Neural progenitor cell (in vitro differentiated cells): ENCODE measurements at regions not wholly inside any gene's neighbourhood (a gene's known extent, or its start where the extent isn't known, plus 50 kb on each side); places are given as distances from the start of the nearest gene placed in this dataset.
A peak's percentile ranks its signal among the peaks of the same experiment; 100 is the strongest.

Source experiments
- DNase-seq: peaks from one replicate; pipeline ENCODE4 v3.0.0-alpha.2; 2016; ENCODE audit warnings: low spot score
- H2AFZ ChIP-seq: fragments of 200-600 bp; sonication (generic); replicated peaks from 2 replicates; pipeline ENCODE4 v1.6.1; 2016; ENCODE audit warnings: antibody characterized with exemption
- H3F3A ChIP-seq: fragments of 200-600 bp; sonication (generic); 2 replicates; pipeline ENCODE4 v1.6.1; 2016; ENCODE audit warnings: antibody characterized with exemption, low read depth
- H3K27ac ChIP-seq: fragments of 200-600 bp; sonication (generic); 2 replicates; pipeline ENCODE4 v1.5.1; 2016; ENCODE audit warnings: mild to moderate bottlenecking
- H3K27me3 ChIP-seq: fragments of 200-600 bp; sonication (generic); 2 replicates; pipeline ENCODE4 v1.6.1; 2016; ENCODE audit warnings: mild to moderate bottlenecking, moderate library complexity
- H3K36me3 ChIP-seq: fragments of 200-600 bp; sonication (generic); 2 replicates; pipeline ENCODE4 v1.5.1; 2016
- H3K4me1 ChIP-seq: fragments of 200-600 bp; sonication (generic); 2 replicates; pipeline ENCODE4 v1.6.1; 2016; ENCODE audit warnings: mixed run types
- H3K4me2 ChIP-seq: fragments of 200-600 bp; sonication (generic); 2 replicates; pipeline ENCODE4 v1.6.1; 2016
- H3K4me3 ChIP-seq: fragments of 200-600 bp; sonication (generic); 2 replicates; pipeline ENCODE4 v1.5.1; 2016
- H3K79me2 ChIP-seq: fragments of 200-600 bp; sonication (generic); 2 replicates; pipeline ENCODE4 v1.6.1; 2016; ENCODE audit warnings: low read depth
- H3K9ac ChIP-seq: fragments of 200-600 bp; sonication (generic); 2 replicates; pipeline ENCODE4 v1.6.1; 2016
- H3K9me3 ChIP-seq: fragments of 200-600 bp; sonication (generic); 2 replicates; pipeline ENCODE4 v1.5.1; 2016; ENCODE audit warnings: low read depth
- H4K20me1 ChIP-seq: fragments of 200-600 bp; sonication (generic); 2 replicates; pipeline ENCODE4 v1.6.1; 2016; ENCODE audit warnings: low read depth
- H3K27ac Mint-ChIP-seq: 3 replicates; pipeline ENCODE4 v1.8.0; 2021; ENCODE audit warnings: mixed read lengths
- H3K27me3 Mint-ChIP-seq: 2 replicates; pipeline ENCODE4 v1.8.0; 2022; ENCODE audit warnings: low read depth, mild to moderate bottlenecking, inconsistent platforms, moderate library complexity, mixed read lengths; ENCODE audit not compliant: insufficient read depth
- H3K36me3 Mint-ChIP-seq: 3 replicates; pipeline ENCODE4 v1.8.0; 2021; ENCODE audit warnings: mixed read lengths
- H3K4me1 Mint-ChIP-seq: 3 replicates; pipeline ENCODE4 v1.8.0; 2021; ENCODE audit warnings: mixed read lengths
- H3K4me3 Mint-ChIP-seq: 3 replicates; pipeline ENCODE4 v1.8.0; 2021; ENCODE audit warnings: mild to moderate bottlenecking, moderate library complexity, mixed read lengths
- H3K9me3 Mint-ChIP-seq: 3 replicates; pipeline ENCODE4 v1.8.0; 2020; ENCODE audit warnings: mixed read lengths
- CTCF ChIP-seq: fragments of 200-600 bp; sonication (generic); IDR thresholded peaks from 2 replicates; pipeline ENCODE4 v1.5.1; 2017; ENCODE audit warnings: antibody characterized with exemption, mild to moderate bottlenecking
- EZH2 ChIP-seq: fragments of 200-600 bp; sonication (generic); IDR thresholded peaks from 2 replicates; pipeline ENCODE4 v1.6.1; 2017; ENCODE audit warnings: antibody characterized with exemption, mild to moderate bottlenecking, moderate library complexity
- EZH2phosphoT487 ChIP-seq: fragments of 200-600 bp; sonication (generic); IDR thresholded peaks from 2 replicates; pipeline ENCODE4 v1.6.1; 2017; ENCODE audit warnings: antibody characterized with exemption

GRCh38 chr12:93156086-93156716, 221.5 kb upstream of the NUDT4 start:
- DNase-seq: no peak
- H3K36me3 ChIP-seq: no peaks in the 10 kb centered on the region
- peaks cover 16% of the 10 kb centered on the region for H3K9me3 Mint-ChIP-seq
- peak overlapping the region; percentile 33 for H3K27ac Mint-ChIP-seq
- no peaks in the 10 kb centered on the region for H3K4me1 ChIP-seq
- no peak overlapping the region for H3K4me3 Mint-ChIP-seq
- H3K79me2 ChIP-seq: no peaks in the 10 kb centered on the region
- no peak overlapping the region for H3K4me3 ChIP-seq
- TF ChIP-seq EZH2phosphoT487 (no peak), EZH2 (no peak), CTCF (no peak)
- H3K27me3 Mint-ChIP-seq: no peaks in the 10 kb centered on the region
- H3K9ac ChIP-seq: no peak overlapping the region
- no peaks in the 10 kb centered on the region for H3K27me3 ChIP-seq
- no peaks in the 10 kb centered on the region for H4K20me1 ChIP-seq
- peaks cover 2% of the 10 kb centered on the region for H3K4me1 Mint-ChIP-seq
- no peaks in the 10 kb centered on the region for H3F3A ChIP-seq
- no peaks in the 10 kb centered on the region for H3K36me3 Mint-ChIP-seq
- no peak overlapping the region for H2AFZ ChIP-seq
- H3K4me2 ChIP-seq: no peak overlapping the region
- no peak overlapping the region for H3K27ac ChIP-seq
- no peaks in the 10 kb centered on the region for H3K9me3 ChIP-seq

DNA sequence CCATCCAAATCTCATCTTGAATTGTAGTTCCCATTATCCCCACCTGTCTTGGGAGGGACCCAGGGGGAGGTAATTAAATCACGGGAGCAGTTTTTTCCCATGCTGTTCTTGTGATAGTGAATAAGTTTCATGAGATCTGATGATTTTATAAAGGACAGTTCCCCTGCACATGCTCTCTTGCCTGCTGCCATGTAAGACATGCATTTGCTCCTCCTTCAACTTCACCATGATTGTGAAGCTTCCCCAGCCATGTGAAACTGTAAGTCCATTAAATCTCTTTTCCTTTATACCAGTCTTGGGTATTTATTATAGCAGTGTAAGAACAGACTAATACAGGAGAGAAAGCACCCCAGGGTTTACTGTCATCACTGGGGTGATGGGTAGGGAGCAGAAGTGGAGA, 220.4 kb upstream of the NUDT4 start:
- Histone ChIP-seq H3K27me3 (no peaks in the 10 kb centered on the region), H3K4me3 (no peak overlapping the region)

DNA sequence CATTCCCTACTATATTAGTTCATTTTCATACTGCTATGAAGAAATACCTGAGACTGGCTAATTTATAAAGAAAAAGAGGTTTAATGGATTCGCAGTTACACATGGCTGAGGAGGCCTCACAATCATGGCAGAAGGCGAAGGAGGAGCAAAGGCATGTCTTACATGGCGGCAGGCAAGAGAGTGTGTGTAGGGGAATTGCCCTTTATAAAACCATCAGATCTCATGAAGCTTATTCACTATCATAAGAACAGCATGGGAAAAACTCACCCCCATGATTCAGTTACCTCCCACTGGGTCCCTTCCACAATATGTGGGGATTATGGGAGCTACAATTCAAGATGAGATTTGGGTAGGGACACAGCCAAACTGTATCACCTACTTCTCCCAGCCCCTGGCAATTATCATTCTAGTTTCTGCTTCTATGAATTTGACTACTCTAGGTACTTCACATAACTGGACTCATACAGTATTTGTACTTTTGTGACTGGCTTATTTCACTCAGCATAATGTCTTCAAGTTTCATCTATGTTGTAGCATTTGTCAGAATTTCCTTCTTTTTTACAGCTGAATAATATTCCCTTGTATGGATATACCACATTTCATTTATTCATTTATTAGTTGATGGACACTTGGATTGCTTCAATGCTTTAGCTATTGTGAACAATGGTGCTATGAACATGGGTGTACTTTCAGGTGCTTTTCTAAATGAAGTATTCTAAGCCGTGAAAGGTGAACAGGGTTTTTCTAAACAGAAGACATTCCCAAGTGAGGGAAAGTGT, 219.5 kb upstream of the NUDT4 start:
- no peaks in the 10 kb centered on the region for H3K4me1 ChIP-seq
- H3K9ac ChIP-seq: no peak overlapping the region
- Mint-ChIP-seq H3K36me3 (no peaks in the 10 kb centered on the region), H3K9me3 (peaks cover 14% of the 10 kb centered on the region), H3K4me1 (peaks cover 2% of the 10 kb centered on the region), H3K27me3 (no peaks in the 10 kb centered on the region), H3K27ac (no peak overlapping the region), H3K4me3 (no peak overlapping the region)
- no peak overlapping the region for H2AFZ ChIP-seq
- no peaks in the 10 kb centered on the region for H3F3A ChIP-seq
- no peaks in the 10 kb centered on the region for H3K27me3 ChIP-seq
- no peak overlapping the region for H3K4me3 ChIP-seq
- H3K9me3 ChIP-seq: no peaks in the 10 kb centered on the region
- H4K20me1 ChIP-seq: no peaks in the 10 kb centered on the region
- H3K79me2 ChIP-seq: no peaks in the 10 kb centered on the region
- no peak for TF ChIP-seq CTCF
- TF ChIP-seq EZH2: no peak
- no peak for TF ChIP-seq EZH2phosphoT487
- no peaks in the 10 kb centered on the region for H3K36me3 ChIP-seq
- no peak for DNase-seq
- no peak overlapping the region for H3K27ac ChIP-seq
- H3K4me2 ChIP-seq: no peak overlapping the region

More for the DNA sequence above, 220.4 kb upstream of the NUDT4 start:
- no peak overlapping the region for H3K9ac ChIP-seq
- no peaks in the 10 kb centered on the region for H4K20me1 ChIP-seq
- peaks cover 2% of the 10 kb centered on the region for H3K4me1 Mint-ChIP-seq
- TF ChIP-seq CTCF: no peak
- no peak for TF ChIP-seq EZH2
- TF ChIP-seq EZH2phosphoT487: no peak
- H3F3A ChIP-seq: no peaks in the 10 kb centered on the region
- no peak overlapping the region for H3K27ac Mint-ChIP-seq
- no peaks in the 10 kb centered on the region for H3K4me1 ChIP-seq
- H3K4me2 ChIP-seq: no peak overlapping the region
- H3K79me2 ChIP-seq: no peaks in the 10 kb centered on the region
- H3K4me3 Mint-ChIP-seq: no peak overlapping the region
- H3K36me3 ChIP-seq: no peaks in the 10 kb centered on the region
- no peak overlapping the region for H2AFZ ChIP-seq
- no peak overlapping the region for H3K27ac ChIP-seq
- H3K9me3 Mint-ChIP-seq: peaks cover 14% of the 10 kb centered on the region
- no peaks in the 10 kb centered on the region for H3K27me3 Mint-ChIP-seq
- DNase-seq: no peak
- H3K36me3 Mint-ChIP-seq: no peaks in the 10 kb centered on the region
- H3K9me3 ChIP-seq: no peaks in the 10 kb centered on the region
